SK-N-SH (cell line): ENCODE measurements at regions not wholly inside any gene's neighbourhood (a gene's known extent, or its start where the extent isn't known, plus 50 kb on each side); places are given as distances from the start of the nearest gene placed in this dataset.

Experiments
- CTCF ChIA-PET: fragments of 300-600, 350-600 bp; formaldehyde crosslinking; extraction: SDS; loops from one replicate; lab custom pipeline; 2021; lab: Yijun Ruan, JAX
- POLR2A ChIA-PET: fragments of 350-600 bp; sonication (Branson Sonifier 250); formaldehyde crosslinking; extraction: SDS; loops from one replicate; lab custom pipeline; 2020; ENCODE audit warnings: antibody characterized with exemption, inconsistent platforms; lab: Yijun Ruan, JAX
- DNase-seq: peaks from one replicate; pipeline ENCODE4 v3.0.0; 2012
- H2AFZ ChIP-seq: fragments of 200-600 bp; sonication (generic); 2 replicates; pipeline ENCODE4 v1.8.1; 2016; ENCODE audit warnings: antibody characterized with exemption, mild to moderate bottlenecking, low read depth
- H3F3A ChIP-seq: fragments of 200-600 bp; sonication (generic); replicated peaks from 2 replicates; pipeline ENCODE3; 2016; ENCODE audit warnings: antibody characterized with exemption, mild to moderate bottlenecking; ENCODE audit not compliant: insufficient read depth
- H3K27ac ChIP-seq, 2 experiments: fragments of 200-500 bp in 1 of 2; fragments of 200-600 bp in 1 of 2; sonication (Bioruptor generic) in 1 of 2; sonication (generic), shearing (Covaris generic) in 1 of 2; 2 replicates each; pipeline versions ENCODE4 v1.5.1 to v1.6.1; 2014 to 2016; ENCODE audit warnings: low read depth in 2 of 2, inconsistent platforms in 1 of 2, low read length in 1 of 2, mild to moderate bottlenecking in 1 of 2, mixed read lengths in 1 of 2
- H3K27me3 ChIP-seq: fragments of 200-600 bp; sonication (generic), shearing (Covaris generic); 2 replicates; pipeline ENCODE4 v1.6.1; 2016; ENCODE audit warnings: mixed run types; ENCODE audit not compliant: insufficient read depth
- H3K36me3 ChIP-seq, 2 experiments: fragments of 200-500 bp in 1 of 2; fragments of 200-600 bp in 1 of 2; sonication (Bioruptor generic) in 1 of 2; sonication (generic) in 1 of 2; replicated peaks in 1 of 2; 2 replicates each; pipeline versions ENCODE3 to v1.5.1; 2014 to 2016; ENCODE audit warnings: low read length in 1 of 2, mild to moderate bottlenecking in 1 of 2; ENCODE audit not compliant: insufficient read depth in 2 of 2, control insufficient read depth in 1 of 2
- H3K4me1 ChIP-seq, 2 experiments: fragments of 200-500 bp in 1 of 2; fragments of 200-600 bp in 1 of 2; sonication (Bioruptor generic) in 1 of 2; sonication (generic), shearing (Covaris generic) in 1 of 2; 2 replicates each; pipeline versions ENCODE4 v1.5.1 to v1.6.1; 2014 to 2016; ENCODE audit warnings: low read depth in 1 of 2, low read length in 1 of 2, mixed run types in 1 of 2; ENCODE audit not compliant: insufficient read depth in 2 of 2, control insufficient read depth in 1 of 2
- H3K4me2 ChIP-seq: fragments of 200-600 bp; sonication (generic), shearing (Covaris generic); 2 replicates; pipeline ENCODE4 v1.6.1; 2017; ENCODE audit warnings: mixed run types
- H3K4me3 ChIP-seq, 2 experiments: fragments of 200-500 bp in 1 of 2; fragments of 200-600 bp in 1 of 2; sonication (Bioruptor generic) in 1 of 2; sonication (generic), shearing (Covaris generic) in 1 of 2; 2 replicates each; pipeline versions ENCODE4 v1.5.1 to v1.8.1; 2014 to 2016; ENCODE audit warnings: low read depth in 2 of 2, inconsistent platforms in 1 of 2, low read length in 1 of 2, mild to moderate bottlenecking in 1 of 2, mixed read lengths in 1 of 2, moderate library complexity in 1 of 2
- H3K79me2 ChIP-seq: fragments of 200-600 bp; sonication (generic); 2 replicates; pipeline ENCODE4 v1.8.1; 2017; ENCODE audit warnings: mild to moderate bottlenecking; ENCODE audit not compliant: insufficient read depth
- H3K9ac ChIP-seq: fragments of 200-600 bp; sonication (generic); 2 replicates; pipeline ENCODE4 v1.6.1; 2017; ENCODE audit warnings: mixed run types
- H3K9me2 ChIP-seq: fragments of 200-600 bp; sonication (generic); 2 replicates; pipeline ENCODE4 v1.6.1; 2017; ENCODE audit warnings: mixed run types
- H3K9me3 ChIP-seq: fragments of 200-600 bp; sonication (generic); 2 replicates; pipeline ENCODE4 v1.6.1; 2017; ENCODE audit warnings: mixed run types, mild to moderate bottlenecking, moderate library complexity
- H4K20me1 ChIP-seq: fragments of 200-600 bp; sonication (generic); 2 replicates; pipeline ENCODE4 v1.6.1; 2017; ENCODE audit warnings: mild to moderate bottlenecking, mixed run types; ENCODE audit not compliant: insufficient read depth
- ELF1 ChIP-seq: IDR thresholded peaks from 2 replicates; pipeline ENCODE4 v1.4.0; 2012
- EZH2phosphoT487 ChIP-seq: fragments of 200-600 bp; sonication (generic); IDR thresholded peaks from 2 replicates; pipeline ENCODE4 v1.6.1; 2017; ENCODE audit warnings: low read depth, mixed run types, mild to moderate bottlenecking, antibody characterized with exemption, moderate library complexity, borderline replicate concordance
- FOSL2 ChIP-seq: IDR thresholded peaks from 2 replicates; pipeline ENCODE4 v1.4.0; 2012; ENCODE audit warnings: low read depth, mild to moderate bottlenecking, moderate library complexity, borderline replicate concordance
- JUND ChIP-seq: IDR thresholded peaks from 2 replicates; pipeline ENCODE4 v1.4.0; 2012
- MXI1 ChIP-seq: IDR thresholded peaks from 2 replicates; pipeline ENCODE4 v1.6.1; 2012; ENCODE audit warnings: mild to moderate bottlenecking, low read depth, low read length, improper control_type of control experiment
- POLR2AphosphoS5 ChIP-seq: IDR thresholded peaks from 2 replicates; pipeline ENCODE4 v1.6.1; 2012; ENCODE audit warnings: low read depth, low read length
- RAD21 ChIP-seq: IDR thresholded peaks from 2 replicates; pipeline ENCODE4 v1.6.1; 2012; ENCODE audit warnings: mild to moderate bottlenecking, low read length
- RFX5 ChIP-seq: IDR thresholded peaks from 2 replicates; pipeline ENCODE4 v1.6.1; 2012; ENCODE audit warnings: mild to moderate bottlenecking, improper control_type of control experiment, low read length
- SIN3A ChIP-seq: IDR thresholded peaks from 2 replicates; pipeline ENCODE4 v1.6.1; 2012; ENCODE audit warnings: low read depth, mild to moderate bottlenecking, low read length, moderate library complexity, borderline replicate concordance
- SMC3 ChIP-seq: IDR thresholded peaks from 2 replicates; pipeline ENCODE4 v1.6.1; 2012; ENCODE audit warnings: low read depth, low read length, improper control_type of control experiment
- TCF12 ChIP-seq: IDR thresholded peaks from 2 replicates; pipeline ENCODE4 v1.4.0; 2012
- TEAD4 ChIP-seq: IDR thresholded peaks from 2 replicates; pipeline ENCODE4 v1.4.0; 2012; ENCODE audit warnings: mild to moderate bottlenecking, borderline replicate concordance; ENCODE audit not compliant: insufficient read depth
- YY1 ChIP-seq: IDR thresholded peaks from 2 replicates; pipeline ENCODE4 v1.4.0; 2012; ENCODE audit warnings: low read depth, mild to moderate bottlenecking
- WGBS: methylation state at CpG from one replicate; pipeline ENCODE4 v1.1.6; 2017; ENCODE audit warnings: low lambda C conversion rate; 5-methylcytosine and 5-hydroxymethylcytosine counted together
- TF ChIP-seq, protein P1 (sequence below): fragments of 200-600 bp; sonication (generic); IDR thresholded peaks from 2 replicates; pipeline ENCODE4 v1.6.1; 2017; ENCODE audit warnings: antibody characterized with exemption, mild to moderate bottlenecking, moderate library complexity
- TF ChIP-seq, protein P2 (sequence below): IDR thresholded peaks from 2 replicates; pipeline ENCODE4 v1.4.0; 2012; ENCODE audit warnings: low read depth, borderline replicate concordance

DNA sequence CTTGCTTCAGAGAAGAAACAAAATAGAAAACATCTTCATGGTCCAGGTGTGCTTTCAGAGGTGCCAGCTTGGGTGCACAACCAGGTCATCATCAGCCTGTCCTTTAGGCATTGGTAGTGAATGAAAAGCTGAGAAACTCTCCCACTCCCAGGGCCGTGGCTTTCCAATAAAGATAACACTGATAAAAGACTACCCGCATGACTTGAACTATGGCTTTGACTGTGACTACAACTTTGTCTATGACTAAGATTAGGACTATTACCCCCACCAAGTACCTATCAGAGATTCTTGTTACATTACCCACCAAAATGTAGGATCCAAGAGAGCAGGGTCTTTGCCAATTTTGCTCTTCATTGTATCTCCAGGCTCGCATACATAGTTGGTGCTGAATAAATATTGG lies 115.2 kb downstream of the EDEM1 start:
- Histone ChIP-seq H2AFZ (peak overlapping the region; percentile 81; the same call in 1 of the 2 replicates), H4K20me1 (no peaks in the 10 kb centered on the region), H3K4me2 (no peak overlapping the region), H3K4me3 (no peak overlapping the region), H3F3A (peaks cover 7% of the 10 kb centered on the region), H3K9ac (no peak overlapping the region), H3K9me3 (no peaks in the 10 kb centered on the region), H3K36me3 (no peaks in the 10 kb centered on the region), H3K9me2 (no peaks in the 10 kb centered on the region), H3K27me3 (no peaks in the 10 kb centered on the region), H3K27ac (no peak overlapping the region), H3K4me1 (no peaks in the 10 kb centered on the region), H3K79me2 (no peaks in the 10 kb centered on the region)
- no peak for TF ChIP-seq ELF1
- TF ChIP-seq TCF12: no peak
- TF ChIP-seq RFX5: no peak
- TF ChIP-seq, protein P1, sequence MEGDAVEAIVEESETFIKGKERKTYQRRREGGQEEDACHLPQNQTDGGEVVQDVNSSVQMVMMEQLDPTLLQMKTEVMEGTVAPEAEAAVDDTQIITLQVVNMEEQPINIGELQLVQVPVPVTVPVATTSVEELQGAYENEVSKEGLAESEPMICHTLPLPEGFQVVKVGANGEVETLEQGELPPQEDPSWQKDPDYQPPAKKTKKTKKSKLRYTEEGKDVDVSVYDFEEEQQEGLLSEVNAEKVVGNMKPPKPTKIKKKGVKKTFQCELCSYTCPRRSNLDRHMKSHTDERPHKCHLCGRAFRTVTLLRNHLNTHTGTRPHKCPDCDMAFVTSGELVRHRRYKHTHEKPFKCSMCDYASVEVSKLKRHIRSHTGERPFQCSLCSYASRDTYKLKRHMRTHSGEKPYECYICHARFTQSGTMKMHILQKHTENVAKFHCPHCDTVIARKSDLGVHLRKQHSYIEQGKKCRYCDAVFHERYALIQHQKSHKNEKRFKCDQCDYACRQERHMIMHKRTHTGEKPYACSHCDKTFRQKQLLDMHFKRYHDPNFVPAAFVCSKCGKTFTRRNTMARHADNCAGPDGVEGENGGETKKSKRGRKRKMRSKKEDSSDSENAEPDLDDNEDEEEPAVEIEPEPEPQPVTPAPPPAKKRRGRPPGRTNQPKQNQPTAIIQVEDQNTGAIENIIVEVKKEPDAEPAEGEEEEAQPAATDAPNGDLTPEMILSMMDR: no peak
- no peak for TF ChIP-seq TEAD4
- TF ChIP-seq, protein P2, sequence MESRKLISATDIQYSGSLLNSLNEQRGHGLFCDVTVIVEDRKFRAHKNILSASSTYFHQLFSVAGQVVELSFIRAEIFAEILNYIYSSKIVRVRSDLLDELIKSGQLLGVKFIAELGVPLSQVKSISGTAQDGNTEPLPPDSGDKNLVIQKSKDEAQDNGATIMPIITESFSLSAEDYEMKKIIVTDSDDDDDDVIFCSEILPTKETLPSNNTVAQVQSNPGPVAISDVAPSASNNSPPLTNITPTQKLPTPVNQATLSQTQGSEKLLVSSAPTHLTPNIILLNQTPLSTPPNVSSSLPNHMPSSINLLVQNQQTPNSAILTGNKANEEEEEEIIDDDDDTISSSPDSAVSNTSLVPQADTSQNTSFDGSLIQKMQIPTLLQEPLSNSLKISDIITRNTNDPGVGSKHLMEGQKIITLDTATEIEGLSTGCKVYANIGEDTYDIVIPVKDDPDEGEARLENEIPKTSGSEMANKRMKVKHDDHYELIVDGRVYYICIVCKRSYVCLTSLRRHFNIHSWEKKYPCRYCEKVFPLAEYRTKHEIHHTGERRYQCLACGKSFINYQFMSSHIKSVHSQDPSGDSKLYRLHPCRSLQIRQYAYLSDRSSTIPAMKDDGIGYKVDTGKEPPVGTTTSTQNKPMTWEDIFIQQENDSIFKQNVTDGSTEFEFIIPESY: no peak
- TF ChIP-seq FOSL2: no peak
- TF ChIP-seq POLR2AphosphoS5: no peak
- 51% methylated on average over 3 of the region's 3 CpGs for WGBS
- ChIA-PET CTCF (interaction anchor here (1.1 kb wide), 1 partner anchor 39 kb away, joined by 3 read pairs; no protein-coding TSS in a partner anchor), POLR2A (no interaction called here)
- no peak for DNase-seq

DNA sequence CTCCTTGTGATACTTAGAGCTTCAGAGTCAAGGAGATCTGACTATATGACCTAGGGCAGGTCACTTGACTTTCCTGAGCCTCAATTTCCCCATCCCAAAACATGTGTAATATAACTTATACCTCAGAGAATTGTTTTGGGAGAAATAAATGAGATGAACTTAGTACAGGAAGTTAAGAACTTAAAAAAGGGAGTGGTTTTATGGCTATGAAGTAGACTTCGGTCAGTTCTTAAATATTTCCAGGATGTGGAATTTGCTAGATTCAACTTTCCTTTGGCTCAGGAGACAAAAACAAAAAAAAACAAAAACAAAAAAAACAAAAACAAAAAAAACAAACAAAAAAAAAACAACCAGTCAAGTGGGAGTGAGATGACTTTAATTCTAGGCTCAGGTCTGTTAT lies 116.7 kb downstream of the EDEM1 start:
- Histone ChIP-seq H3K4me2 (no peak overlapping the region), H3K9me2 (no peaks in the 10 kb centered on the region), H3K4me1 (no peaks in the 10 kb centered on the region), H3K9me3 (no peaks in the 10 kb centered on the region), H4K20me1 (no peaks in the 10 kb centered on the region), H3K36me3 (no peaks in the 10 kb centered on the region), H3K9ac (no peak overlapping the region), H3K79me2 (no peaks in the 10 kb centered on the region), H3K27ac (no peak overlapping the region), H3K27me3 (no peaks in the 10 kb centered on the region), H3F3A (peaks cover 7% of the 10 kb centered on the region), H2AFZ (no peak overlapping the region), H3K4me3 (no peak overlapping the region)
- WGBS: 68% methylated on average over 1 of the region's 1 CpG
- ChIA-PET POLR2A (no interaction called here), CTCF (no interaction called here)
- no peak for DNase-seq
- TF ChIP-seq TEAD4: no peak
- no peak for TF ChIP-seq TCF12
- TF ChIP-seq FOSL2: no peak
- no peak for TF ChIP-seq JUND
- TF ChIP-seq YY1: no peak
- TF ChIP-seq SMC3: no peak
- no peak for TF ChIP-seq MXI1
- no peak for TF ChIP-seq EZH2phosphoT487
- TF ChIP-seq, protein P1: no peak
- TF ChIP-seq, protein P2: no peak
- no peak for TF ChIP-seq RAD21
- TF ChIP-seq SIN3A: no peak
